ENCODE measurements at regions not wholly inside any gene's neighbourhood (a gene's known extent, or its start where the extent isn't known, plus 50 kb on each side); places are given as distances from the start of the nearest gene placed in this dataset.

GRCh38 chr3:137099364-137100219 lies 141.8 kb downstream of the IL20RB start:
- TF ChIP-seq NR2C2 (CRISPR knock-in tag; IDR thresholded peaks at IDR 0.05) (no peak), CTCF (IDR thresholded peaks at IDR 0.05) (no peak), SMAD4 (CRISPR knock-in tag; IDR thresholded peaks at IDR 0.05) (no peak), ATF2 (CRISPR knock-in tag; IDR thresholded peaks at IDR 0.05; ENCODE audit: borderline replicate concordance, low read depth) (no peak), ZNF121 (CRISPR knock-in tag; IDR thresholded peaks at IDR 0.05) (no peak), NR3C1 (CRISPR knock-in tag; conservative IDR thresholded peaks at IDR 0.05; ENCODE audit: low read depth) (no peak)

Data from WTC11 (cell line).